ENCODE measurements at regions not wholly inside any gene's neighbourhood (a gene's known extent, or its start where the extent isn't known, plus 50 kb on each side); places are given as distances from the start of the nearest gene placed in this dataset.

- Mint-ChIP-seq H3K4me1 (ENCODE audit: low read depth in 2 of 2) (no peaks in the 10 kb centered on the region), H3K27me3 (peaks cover 45 to 66% of the 10 kb centered on the region in 2 donors), H3K27ac (no peak overlapping the region), H3K36me3 (ENCODE audit: insufficient read depth) (no peaks in the 10 kb centered on the region), H3K9me3 (no peaks in the 10 kb centered on the region), H3K4me3 (no peak overlapping the region)
- ATAC-seq (replicated peaks) = no peak
- no peak for DNase-seq
Observed at GRCh38 chr15:39285071-39285470, 295.8 kb upstream of the THBS1 start.

DNA sequence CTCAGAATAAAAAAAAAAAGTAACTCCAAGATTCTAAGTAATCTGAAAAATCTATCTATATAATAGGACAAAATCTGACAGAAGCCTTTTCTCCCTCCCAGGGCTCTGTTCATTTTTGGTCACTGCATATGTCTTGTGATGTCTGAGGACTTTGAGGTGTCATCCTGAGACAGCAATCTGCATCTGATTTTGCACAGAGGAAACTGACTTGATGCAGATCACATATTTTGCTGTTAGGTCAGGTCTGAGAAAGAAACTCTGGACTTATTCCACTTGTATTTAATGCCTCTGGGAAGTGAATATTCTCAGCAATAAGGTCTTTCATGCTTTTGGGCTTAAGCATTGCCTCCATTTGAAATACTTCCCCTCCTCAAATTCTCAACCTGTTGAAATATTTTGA lies 295.2 kb upstream of the THBS1 start:
- no peaks in the 10 kb centered on the region for H3K4me1 Mint-ChIP-seq (ENCODE audit: low read depth in 2 of 2)
- H3K27ac Mint-ChIP-seq = no peak overlapping the region
- H3K27me3 Mint-ChIP-seq = peaks cover 45 to 66% of the 10 kb centered on the region in 2 donors
- H3K36me3 Mint-ChIP-seq (ENCODE audit: insufficient read depth) = no peaks in the 10 kb centered on the region
- DNase-seq (no peak), ATAC-seq (replicated peaks) (no peak)
- no peaks in the 10 kb centered on the region for H3K9me3 Mint-ChIP-seq
- no peak overlapping the region for H3K4me3 Mint-ChIP-seq

DNA sequence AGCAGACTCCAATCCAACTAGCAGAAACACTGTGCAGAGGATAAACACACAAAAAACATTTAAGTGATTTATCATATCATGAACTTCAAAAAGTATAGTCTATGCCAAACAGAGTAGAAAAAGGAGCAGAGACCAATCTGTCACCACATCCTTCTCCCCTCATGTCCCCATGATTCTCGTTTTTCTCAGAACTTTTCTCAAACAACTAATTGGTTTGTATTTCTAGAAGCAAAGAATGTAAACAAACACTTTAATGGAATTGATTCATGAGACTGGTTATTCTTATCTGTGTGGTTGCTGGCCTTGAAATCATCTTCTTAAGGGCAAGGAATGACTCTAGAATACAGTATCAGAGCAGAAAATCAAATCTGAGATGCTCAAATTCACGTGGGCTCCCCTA lies 294.2 kb upstream of the THBS1 start:
- no peaks in the 10 kb centered on the region for H3K4me1 Mint-ChIP-seq (ENCODE audit: low read depth in 2 of 2)
- H3K9me3 Mint-ChIP-seq = no peaks in the 10 kb centered on the region
- DNase-seq = no peak
- H3K36me3 Mint-ChIP-seq (ENCODE audit: insufficient read depth) = no peaks in the 10 kb centered on the region
- H3K27ac Mint-ChIP-seq = no peak overlapping the region
- no peak for ATAC-seq (replicated peaks)
- H3K27me3 Mint-ChIP-seq = peaks cover 47 to 68% of the 10 kb centered on the region in 2 donors
- no peak overlapping the region for H3K4me3 Mint-ChIP-seq

DNA sequence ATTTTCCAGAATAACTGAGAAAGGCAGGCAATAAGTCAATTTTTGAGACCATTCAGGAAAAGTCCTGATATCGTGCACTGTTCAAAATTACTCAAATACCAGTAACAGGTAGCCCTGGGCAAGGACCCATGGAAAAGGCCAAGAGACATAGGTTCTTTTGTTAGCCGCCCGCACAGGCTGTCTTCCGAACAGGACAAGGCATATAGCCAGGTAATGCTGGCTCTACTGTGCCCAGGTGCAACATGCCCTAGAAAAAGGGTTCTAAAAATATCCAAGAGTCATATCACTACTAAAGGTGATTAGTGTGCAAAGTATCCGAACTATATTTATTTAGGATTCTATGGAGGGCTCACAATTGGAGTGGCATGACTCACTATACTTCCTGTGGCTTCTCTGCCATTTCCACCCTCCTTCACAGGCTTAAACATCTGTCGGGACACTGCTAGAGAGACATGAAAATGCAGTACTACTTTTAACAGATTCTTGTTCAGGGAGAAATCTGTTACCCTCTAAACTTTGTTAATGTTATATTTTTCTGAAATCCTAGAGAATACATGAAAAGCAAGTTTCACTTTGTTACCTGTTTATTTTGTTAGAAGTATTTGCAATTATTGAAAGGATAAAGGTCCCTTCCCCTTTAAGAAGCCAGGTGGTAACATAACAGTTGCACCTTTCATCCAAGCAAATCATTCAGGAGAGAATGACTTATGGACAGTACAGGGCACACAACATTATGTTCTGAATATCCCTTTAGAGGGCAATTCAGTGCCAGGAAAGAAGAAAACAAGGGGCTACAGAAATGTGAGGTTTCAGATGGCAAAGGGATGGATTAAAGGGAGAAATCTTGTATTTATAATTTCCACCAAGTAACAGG lies 293.3 kb upstream of the THBS1 start:
- peaks cover 44 to 67% of the 10 kb centered on the region in 2 donors for H3K27me3 Mint-ChIP-seq
- no peak overlapping the region for H3K27ac Mint-ChIP-seq
- no peak for DNase-seq
- no peaks in the 10 kb centered on the region for H3K4me1 Mint-ChIP-seq (ENCODE audit: low read depth in 2 of 2)
- H3K36me3 Mint-ChIP-seq (ENCODE audit: insufficient read depth) = no peaks in the 10 kb centered on the region
- no peak overlapping the region for H3K4me3 Mint-ChIP-seq
- ATAC-seq (replicated peaks) = no peak
- H3K9me3 Mint-ChIP-seq = peaks cover 0 to 2% of the 10 kb centered on the region in 2 donors

DNA sequence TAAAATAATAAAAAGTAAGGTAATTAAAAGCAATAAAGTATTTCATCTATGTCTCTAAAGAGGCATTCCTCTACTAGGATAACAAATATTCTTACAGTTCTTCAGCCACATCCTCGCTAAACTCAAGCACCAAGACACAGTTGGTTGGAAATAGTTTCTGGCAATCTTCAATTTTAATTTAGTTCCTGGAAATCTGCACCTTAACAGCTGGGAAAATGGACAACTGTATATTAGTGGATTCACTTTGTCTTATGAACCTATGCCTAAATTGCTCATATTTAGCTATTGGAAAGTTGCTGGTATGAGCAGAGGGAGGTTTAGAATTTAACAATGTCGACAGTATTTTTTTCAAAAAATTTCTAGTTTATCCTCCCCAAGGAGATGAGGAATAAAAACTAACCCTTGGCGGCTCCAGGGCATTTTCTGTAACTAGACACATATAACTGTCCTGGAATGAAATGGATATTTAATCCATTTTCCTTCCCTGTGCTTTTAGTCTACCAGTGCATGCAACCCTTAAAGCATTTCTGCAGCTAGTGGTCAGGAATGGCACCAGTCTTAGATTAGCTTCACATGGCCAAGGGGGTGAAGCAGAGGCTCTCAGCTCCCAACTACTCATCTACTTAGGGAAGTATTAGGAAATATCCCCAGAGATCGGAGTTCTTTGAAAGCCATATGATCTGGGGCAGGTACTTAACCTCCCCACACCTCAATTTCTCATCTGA lies 290.0 kb upstream of the THBS1 start:
- H3K4me1 Mint-ChIP-seq (ENCODE audit: low read depth in 2 of 2) = no peaks in the 10 kb centered on the region
- no peak overlapping the region for H3K27ac Mint-ChIP-seq
- H3K27me3 Mint-ChIP-seq = peaks cover 47 to 72% of the 10 kb centered on the region in 2 donors
- no peaks in the 10 kb centered on the region for H3K36me3 Mint-ChIP-seq (ENCODE audit: insufficient read depth)
- no peak overlapping the region for H3K4me3 Mint-ChIP-seq
- no peak for ATAC-seq (replicated peaks)
- peaks cover 0 to 2% of the 10 kb centered on the region in 2 donors for H3K9me3 Mint-ChIP-seq
- DNase-seq = no peak

DNA sequence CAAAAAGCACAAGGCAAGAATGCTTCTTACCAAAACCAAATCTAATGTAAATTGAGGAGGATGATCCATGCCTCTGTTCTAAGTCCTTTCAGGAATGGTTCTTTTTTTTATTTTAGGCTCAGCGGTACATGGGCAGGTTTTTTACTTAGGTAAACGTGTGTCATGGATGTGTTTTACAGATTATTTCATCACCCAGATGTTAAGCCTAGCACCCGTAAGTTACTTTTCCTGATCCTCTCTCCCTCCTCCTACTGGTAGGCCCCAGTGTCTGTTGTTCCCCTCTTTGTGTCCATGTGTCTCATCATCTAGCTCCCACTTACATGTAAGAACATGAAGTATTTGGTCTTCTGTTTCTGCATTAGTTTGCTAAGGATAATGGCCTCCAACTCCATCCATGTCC lies 289.2 kb upstream of the THBS1 start:
- H3K27me3 Mint-ChIP-seq = peaks cover 43 to 72% of the 10 kb centered on the region in 2 donors
- no peaks in the 10 kb centered on the region for H3K4me1 Mint-ChIP-seq (ENCODE audit: low read depth in 2 of 2)
- DNase-seq (no peak), ATAC-seq (replicated peaks) (no peak)
- peaks cover 0 to 2% of the 10 kb centered on the region in 2 donors for H3K9me3 Mint-ChIP-seq
- H3K4me3 Mint-ChIP-seq = no peak overlapping the region
- no peaks in the 10 kb centered on the region for H3K36me3 Mint-ChIP-seq (ENCODE audit: insufficient read depth)
- H3K27ac Mint-ChIP-seq = no peak overlapping the region

DNA sequence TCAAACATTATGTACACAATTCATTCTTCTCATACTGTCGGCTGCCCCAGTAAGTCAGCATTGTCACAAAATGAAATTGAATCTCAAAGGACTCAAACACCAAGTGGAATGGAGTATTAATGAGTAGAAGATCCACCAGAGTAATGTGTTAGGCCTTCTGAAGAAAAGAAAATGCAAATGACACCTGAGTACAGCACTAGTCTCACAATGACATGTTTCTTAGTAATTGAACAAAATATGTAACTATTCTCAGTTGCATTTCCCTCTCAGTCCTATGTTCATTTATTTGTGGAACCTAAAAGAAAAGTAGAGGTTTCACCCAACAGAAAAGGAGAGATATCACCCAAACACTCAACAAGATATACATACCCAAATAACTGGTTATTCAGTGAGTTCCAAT lies 283.9 kb upstream of the THBS1 start:
- H3K9me3 Mint-ChIP-seq = no peaks in the 10 kb centered on the region
- no peak overlapping the region for H3K27ac Mint-ChIP-seq
- H3K27me3 Mint-ChIP-seq = peaks cover 49 to 82% of the 10 kb centered on the region in 2 donors
- no peak for DNase-seq
- no peaks in the 10 kb centered on the region for H3K4me1 Mint-ChIP-seq (ENCODE audit: low read depth in 2 of 2)
- ATAC-seq (replicated peaks) = no peak
- H3K36me3 Mint-ChIP-seq (ENCODE audit: insufficient read depth) = no peaks in the 10 kb centered on the region
- H3K4me3 Mint-ChIP-seq = no peak overlapping the region

DNA sequence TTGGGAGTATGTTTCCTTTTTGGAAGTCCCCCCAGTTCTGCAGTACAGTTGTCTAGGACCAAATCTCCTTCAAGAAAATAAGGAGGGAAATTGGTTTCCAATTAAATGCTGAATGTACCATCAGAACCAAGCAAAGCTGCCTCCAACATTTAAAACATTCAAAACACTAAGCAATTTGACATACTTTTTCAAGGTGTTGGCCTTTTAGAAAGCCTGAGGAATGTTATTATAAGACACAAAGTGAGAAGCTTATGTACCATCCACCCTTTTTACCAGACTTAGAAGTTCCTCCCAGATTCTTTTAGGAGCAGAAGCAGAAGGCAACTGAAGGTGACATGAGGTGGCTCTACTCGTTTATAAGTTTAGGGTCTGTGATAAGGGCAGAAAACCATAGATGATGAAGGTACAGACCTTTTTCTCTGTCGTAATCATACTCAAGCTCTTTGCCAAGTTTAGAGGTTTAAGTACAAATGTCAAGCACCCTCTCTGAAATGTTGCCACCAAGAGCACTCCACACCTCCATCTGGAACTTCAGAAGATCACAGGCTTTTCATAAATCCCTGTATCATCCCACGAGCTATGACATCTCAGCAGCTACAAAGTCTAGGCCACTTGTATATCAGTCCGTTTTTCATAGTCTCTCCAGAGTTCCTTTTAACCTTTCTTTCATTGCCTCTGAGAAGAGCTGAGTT lies 282.5 kb upstream of the THBS1 start:
- no peaks in the 10 kb centered on the region for H3K9me3 Mint-ChIP-seq
- no peak overlapping the region for H3K27ac Mint-ChIP-seq
- DNase-seq (no peak), ATAC-seq (replicated peaks) (no peak)
- no peak overlapping the region for H3K4me3 Mint-ChIP-seq
- H3K27me3 Mint-ChIP-seq = peaks cover 45 to 79% of the 10 kb centered on the region in 2 donors
- H3K4me1 Mint-ChIP-seq (ENCODE audit: low read depth in 2 of 2) = no peaks in the 10 kb centered on the region
- H3K36me3 Mint-ChIP-seq (ENCODE audit: insufficient read depth) = no peaks in the 10 kb centered on the region

GRCh38 chr15:39299486-39300267 lies 281.2 kb upstream of the THBS1 start:
- no peak overlapping the region for H3K4me3 Mint-ChIP-seq

DNA sequence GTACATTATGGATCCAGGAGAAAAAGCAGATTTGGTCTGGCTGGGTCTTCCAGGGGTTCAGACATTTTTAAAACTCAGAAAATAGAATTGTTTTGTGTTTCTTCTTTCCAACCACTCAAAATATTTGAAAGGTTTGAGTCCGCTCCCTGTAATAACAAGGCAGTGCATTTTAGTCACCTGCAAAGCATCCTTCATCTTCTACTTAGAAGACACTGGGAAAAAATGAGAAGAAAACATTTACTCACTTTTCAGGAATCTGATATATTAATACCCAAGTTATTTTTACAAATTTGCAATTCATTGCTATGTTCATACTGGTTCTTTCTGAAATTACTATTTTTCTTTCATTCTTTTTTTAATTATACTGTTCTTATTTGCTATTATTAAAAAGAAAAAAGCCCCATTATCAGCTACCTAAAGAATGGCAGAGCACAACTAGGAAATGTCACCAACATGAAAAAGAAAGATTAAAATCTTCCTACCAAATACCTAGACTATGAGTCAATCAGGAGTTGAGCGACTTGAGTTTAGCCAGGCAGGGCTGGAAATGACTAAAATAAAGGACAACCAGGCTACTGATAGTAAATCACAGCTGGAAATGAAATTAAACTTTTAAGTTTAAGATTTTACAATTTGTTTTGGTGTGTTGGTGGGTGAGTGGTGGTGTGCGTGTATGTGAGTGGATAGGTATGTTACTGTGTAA lies 280.3 kb upstream of the THBS1 start:
- Mint-ChIP-seq H3K27ac (no peak overlapping the region), H3K27me3 (peaks cover 39 to 79% of the 10 kb centered on the region in 2 donors), H3K4me3 (no peak overlapping the region), H3K9me3 (no peaks in the 10 kb centered on the region), H3K4me1 (ENCODE audit: low read depth in 2 of 2) (no peaks in the 10 kb centered on the region), H3K36me3 (ENCODE audit: insufficient read depth) (no peaks in the 10 kb centered on the region)
- DNase-seq (no peak), ATAC-seq (replicated peaks) (no peak)

More at GRCh38 chr15:39299486-39300267, 281.2 kb upstream of the THBS1 start:
- Mint-ChIP-seq H3K36me3 (ENCODE audit: insufficient read depth) (no peaks in the 10 kb centered on the region), H3K4me1 (ENCODE audit: low read depth in 2 of 2) (no peaks in the 10 kb centered on the region), H3K27ac (no peak overlapping the region), H3K27me3 (peaks cover 39 to 77% of the 10 kb centered on the region in 2 donors), H3K9me3 (no peaks in the 10 kb centered on the region)
- DNase-seq = no peak
- ATAC-seq (replicated peaks) = no peak

- no peak for DNase-seq
- Mint-ChIP-seq H3K27me3 (peaks cover 40 to 79% of the 10 kb centered on the region in 2 donors), H3K36me3 (ENCODE audit: insufficient read depth) (no peaks in the 10 kb centered on the region)
Observed at GRCh38 chr15:39301589-39301999, 279.3 kb upstream of the THBS1 start.

GRCh38 chr15:39302936-39303335 lies 277.9 kb upstream of the THBS1 start:
- H3K27me3 Mint-ChIP-seq = peaks cover 45 to 78% of the 10 kb centered on the region in 2 donors
- no peak for ATAC-seq (replicated peaks)
- no peaks in the 10 kb centered on the region for H3K36me3 Mint-ChIP-seq (ENCODE audit: insufficient read depth)
- no peaks in the 10 kb centered on the region for H3K9me3 Mint-ChIP-seq
- no peak overlapping the region for H3K4me3 Mint-ChIP-seq
- no peaks in the 10 kb centered on the region for H3K4me1 Mint-ChIP-seq (ENCODE audit: low read depth in 2 of 2)
- H3K27ac Mint-ChIP-seq = no peak overlapping the region
- DNase-seq = no peak

More at GRCh38 chr15:39301589-39301999, 279.3 kb upstream of the THBS1 start:
- ATAC-seq (replicated peaks) = no peak
- no peaks in the 10 kb centered on the region for H3K4me1 Mint-ChIP-seq (ENCODE audit: low read depth in 2 of 2)
- H3K9me3 Mint-ChIP-seq = no peaks in the 10 kb centered on the region
- H3K4me3 Mint-ChIP-seq = no peak overlapping the region
- H3K27ac Mint-ChIP-seq = no peak overlapping the region
